ENCODE measurements at regions not wholly inside any gene's neighbourhood (a gene's known extent, or its start where the extent isn't known, plus 50 kb on each side); places are given as distances from the start of the nearest gene placed in this dataset.

DNA sequence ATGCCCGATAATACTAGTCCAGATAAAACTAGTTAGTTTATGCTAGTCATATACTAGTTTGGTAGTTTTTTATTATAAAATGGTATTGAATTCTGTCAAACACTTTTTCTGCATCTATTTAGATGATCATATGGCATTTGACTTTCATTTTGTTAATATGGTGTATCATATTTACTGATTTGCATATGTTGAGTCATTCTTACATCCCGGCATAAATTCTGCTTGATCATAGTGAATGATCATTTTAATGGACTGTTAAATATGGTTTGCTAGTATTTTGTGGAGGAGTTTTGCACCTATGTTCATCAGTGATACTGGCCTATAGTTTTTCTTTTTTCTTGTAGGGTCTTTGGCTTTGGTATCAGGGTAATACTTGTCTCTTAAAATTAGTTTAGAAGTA lies 365.6 kb downstream of the TAF11L14 start (continued):
- TF ChIP-seq CHD7 (IDR thresholded peaks at IDR 0.05; ENCODE audit: insufficient replicate concordance, low read length) (no peak), HDAC2 (IDR thresholded peaks at IDR 0.05; ENCODE audit: borderline replicate concordance in 1 of 2, low read depth in 2 of 2, low read length in 2 of 2) (no peak), POLR2AphosphoS5 (IDR thresholded peaks at IDR 0.05; ENCODE audit: low read depth, low read length) (no peak), ASH2L (IDR thresholded peaks at IDR 0.05; ENCODE audit: low read length) (no peak), YY1 (IDR thresholded peaks at IDR 0.05; ENCODE audit: low read depth, low read length) (no peak), BRCA1 (IDR thresholded peaks at IDR 0.05; ENCODE audit: low read depth, low read length) (no peak), SAP30 (IDR thresholded peaks at IDR 0.05; ENCODE audit: insufficient read depth, insufficient replicate concordance, low read length) (no peak), CBX8 (IDR thresholded peaks at IDR 0.05; ENCODE audit: borderline replicate concordance, low read depth, low read length) (no peak), TCF12 (IDR thresholded peaks at IDR 0.05; ENCODE audit: low read depth, low read length) (no peak)
- TF ChIP-seq, protein P1, sequence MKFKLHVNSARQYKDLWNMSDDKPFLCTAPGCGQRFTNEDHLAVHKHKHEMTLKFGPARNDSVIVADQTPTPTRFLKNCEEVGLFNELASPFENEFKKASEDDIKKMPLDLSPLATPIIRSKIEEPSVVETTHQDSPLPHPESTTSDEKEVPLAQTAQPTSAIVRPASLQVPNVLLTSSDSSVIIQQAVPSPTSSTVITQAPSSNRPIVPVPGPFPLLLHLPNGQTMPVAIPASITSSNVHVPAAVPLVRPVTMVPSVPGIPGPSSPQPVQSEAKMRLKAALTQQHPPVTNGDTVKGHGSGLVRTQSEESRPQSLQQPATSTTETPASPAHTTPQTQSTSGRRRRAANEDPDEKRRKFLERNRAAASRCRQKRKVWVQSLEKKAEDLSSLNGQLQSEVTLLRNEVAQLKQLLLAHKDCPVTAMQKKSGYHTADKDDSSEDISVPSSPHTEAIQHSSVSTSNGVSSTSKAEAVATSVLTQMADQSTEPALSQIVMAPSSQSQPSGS (IDR thresholded peaks at IDR 0.05; ENCODE audit: low read length) = no peak

Measured in H1 (cell line).